OCI-LY1 (cell line): ENCODE measurements at regions not wholly inside any gene's neighbourhood (a gene's known extent, or its start where the extent isn't known, plus 50 kb on each side); places are given as distances from the start of the nearest gene placed in this dataset.

Source experiments
- CTCF ChIP-seq: fragments of 200-600 bp; sonication (generic), shearing (Covaris generic); IDR thresholded peaks from 2 replicates; pipeline ENCODE4 v1.5.1; 2017; ENCODE audit warnings: mild to moderate bottlenecking, antibody characterized with exemption, low read length, moderate library complexity, mixed read lengths
- EZH2 ChIP-seq: fragments of 200-600 bp; sonication (generic), shearing (Covaris generic); IDR thresholded peaks from 2 replicates; pipeline ENCODE4 v1.8.0; 2017; ENCODE audit warnings: borderline replicate concordance, mixed run types, mild to moderate bottlenecking, antibody characterized with exemption, low read length, moderate library complexity, mixed read lengths

GRCh38 chrX:109218761-109219160 is 263.1 kb downstream of the GUCY2F start:
- TF ChIP-seq CTCF (no peak), EZH2 (no peak)
